BE2C (cell line): ENCODE measurements at regions not wholly inside any gene's neighbourhood (a gene's known extent, or its start where the extent isn't known, plus 50 kb on each side); places are given as distances from the start of the nearest gene placed in this dataset.
A peak's percentile ranks its signal among the peaks of the same experiment; 100 is the strongest.

Experiments
- DNase-seq: peaks from one replicate; pipeline ENCODE4 v3.0.0-alpha.2; 2020
- H3K27me3 ChIP-seq: fragments of 250-450 bp; sonication (Bioruptor Pico); 2 replicates; pipeline ENCODE4 v1.5.1; 2020; ENCODE audit warnings: mild to moderate bottlenecking
- H3K36me3 ChIP-seq: fragments of 250-450 bp; sonication (Bioruptor Pico); 2 replicates; pipeline ENCODE4 v1.5.1; 2020; ENCODE audit warnings: mild to moderate bottlenecking
- H3K4me1 ChIP-seq: fragments of 250-450 bp; sonication (Bioruptor Pico); 2 replicates; pipeline ENCODE4 v1.5.1; 2020
- H3K4me3 ChIP-seq: 2 replicates; pipeline ENCODE4 v1.5.1; 2011; ENCODE audit warnings: low read depth, low read length
- H3K9me3 ChIP-seq: fragments of 250-450 bp; sonication (Bioruptor Pico); 2 replicates; pipeline ENCODE4 v1.5.1; 2020
- TF ChIP-seq, protein P1 (sequence below): IDR thresholded peaks from 2 replicates; pipeline ENCODE4 v1.5.1; 2012; ENCODE audit warnings: mild to moderate bottlenecking, low read depth, low read length

DNA sequence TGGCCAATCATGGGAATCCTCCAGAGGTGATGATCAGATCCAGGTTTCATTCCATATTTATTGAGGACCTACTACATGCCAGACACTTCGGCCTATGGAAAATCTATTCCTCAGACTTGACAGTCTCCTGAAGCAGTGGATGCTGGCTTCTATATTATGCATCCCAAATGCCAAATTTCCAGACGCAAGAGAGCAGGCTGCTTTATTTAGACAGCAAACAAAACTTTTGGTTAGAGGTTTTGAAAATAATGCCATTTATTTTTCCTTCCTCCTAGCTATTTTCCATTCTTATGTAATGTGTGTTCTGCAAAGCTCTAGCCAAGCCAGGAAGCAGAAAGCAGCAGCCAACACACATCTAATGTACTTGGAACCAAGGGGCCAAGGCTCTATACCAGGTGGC, 330.8 kb downstream of the GPAM start:
- no peak overlapping the region for H3K4me3 ChIP-seq
- TF ChIP-seq, protein P1, sequence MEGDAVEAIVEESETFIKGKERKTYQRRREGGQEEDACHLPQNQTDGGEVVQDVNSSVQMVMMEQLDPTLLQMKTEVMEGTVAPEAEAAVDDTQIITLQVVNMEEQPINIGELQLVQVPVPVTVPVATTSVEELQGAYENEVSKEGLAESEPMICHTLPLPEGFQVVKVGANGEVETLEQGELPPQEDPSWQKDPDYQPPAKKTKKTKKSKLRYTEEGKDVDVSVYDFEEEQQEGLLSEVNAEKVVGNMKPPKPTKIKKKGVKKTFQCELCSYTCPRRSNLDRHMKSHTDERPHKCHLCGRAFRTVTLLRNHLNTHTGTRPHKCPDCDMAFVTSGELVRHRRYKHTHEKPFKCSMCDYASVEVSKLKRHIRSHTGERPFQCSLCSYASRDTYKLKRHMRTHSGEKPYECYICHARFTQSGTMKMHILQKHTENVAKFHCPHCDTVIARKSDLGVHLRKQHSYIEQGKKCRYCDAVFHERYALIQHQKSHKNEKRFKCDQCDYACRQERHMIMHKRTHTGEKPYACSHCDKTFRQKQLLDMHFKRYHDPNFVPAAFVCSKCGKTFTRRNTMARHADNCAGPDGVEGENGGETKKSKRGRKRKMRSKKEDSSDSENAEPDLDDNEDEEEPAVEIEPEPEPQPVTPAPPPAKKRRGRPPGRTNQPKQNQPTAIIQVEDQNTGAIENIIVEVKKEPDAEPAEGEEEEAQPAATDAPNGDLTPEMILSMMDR, result no peak

DNA sequence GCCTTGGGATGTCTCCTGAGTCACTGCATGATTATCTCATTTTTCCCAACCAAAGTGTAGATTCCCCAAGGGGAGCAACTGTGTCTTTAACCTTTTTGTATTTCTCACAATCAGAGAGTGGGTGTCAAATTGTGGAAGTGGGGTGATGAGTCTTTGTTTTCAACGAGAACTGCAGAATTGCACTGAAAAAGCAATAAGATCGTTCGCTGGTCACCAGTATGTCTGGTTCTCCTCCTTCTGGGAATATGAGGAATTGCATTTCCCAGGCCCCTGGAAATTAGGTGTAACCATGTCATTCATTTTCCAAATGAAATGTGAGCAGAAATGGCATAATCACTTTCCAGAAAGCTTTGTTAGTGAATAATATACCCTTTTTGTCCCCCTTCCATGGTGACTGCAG, 326.9 kb downstream of the GPAM start:
- DNase-seq, result no peak
- no peaks in the 10 kb centered on the region; the same call in 1 of the 2 replicates for H3K9me3 ChIP-seq
- TF ChIP-seq, protein P1, result peak; percentile 57
- H3K4me3 ChIP-seq, result no peak overlapping the region
- H3K4me1 ChIP-seq, result no peaks in the 10 kb centered on the region
- no peaks in the 10 kb centered on the region for H3K36me3 ChIP-seq
- H3K27me3 ChIP-seq, result no peaks in the 10 kb centered on the region

More for the DNA sequence above, 330.8 kb downstream of the GPAM start:
- no peaks in the 10 kb centered on the region for H3K27me3 ChIP-seq
- DNase-seq, result no peak
- no peaks in the 10 kb centered on the region for H3K36me3 ChIP-seq
- H3K9me3 ChIP-seq, result no peaks in the 10 kb centered on the region; the same call in 1 of the 2 replicates
- H3K4me1 ChIP-seq, result no peaks in the 10 kb centered on the region

DNA sequence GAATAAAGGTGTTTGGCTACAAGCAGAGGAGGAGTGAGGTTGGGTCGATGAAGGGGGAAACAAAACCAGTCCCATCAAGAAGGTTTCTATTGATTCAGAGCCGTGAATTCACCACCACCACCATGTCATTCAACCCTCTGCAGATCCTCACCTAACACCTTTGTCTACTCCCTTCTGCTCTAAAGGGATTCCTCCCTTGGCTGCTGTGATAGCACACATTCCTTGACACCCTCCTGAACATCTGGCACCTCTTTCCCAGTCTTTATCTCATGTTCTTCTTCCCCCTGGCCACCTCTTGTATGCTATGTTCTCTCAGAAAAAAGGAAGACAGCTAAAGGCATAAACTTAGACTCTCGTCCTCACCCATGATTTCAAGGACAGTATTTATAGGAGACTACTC, 318.0 kb downstream of the GPAM start:
- no peaks in the 10 kb centered on the region for H3K36me3 ChIP-seq
- no peak overlapping the region for H3K4me3 ChIP-seq
- DNase-seq, result no peak
- H3K9me3 ChIP-seq, result no peaks in the 10 kb centered on the region
- H3K27me3 ChIP-seq, result no peaks in the 10 kb centered on the region
- TF ChIP-seq, protein P1, result no peak
- no peaks in the 10 kb centered on the region for H3K4me1 ChIP-seq

DNA sequence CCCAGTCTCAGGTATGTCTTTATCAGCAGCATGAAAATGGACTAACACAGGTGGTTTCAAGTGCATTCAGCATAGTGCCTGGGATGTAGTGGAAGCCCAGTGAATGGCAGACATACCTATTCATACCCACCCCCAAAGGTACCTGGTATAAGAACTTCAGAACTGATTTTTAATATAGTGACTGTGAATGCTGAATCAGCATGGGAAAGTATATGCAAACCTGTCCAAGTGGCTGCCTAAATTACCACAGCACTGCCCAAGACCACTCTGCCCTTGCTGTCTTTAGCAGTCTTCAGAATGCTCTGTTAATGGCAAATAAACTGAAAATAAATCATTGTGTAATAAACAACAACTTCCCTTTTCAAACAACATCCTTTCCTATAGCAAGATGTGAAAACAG, 312.1 kb downstream of the GPAM start:
- no peaks in the 10 kb centered on the region for H3K9me3 ChIP-seq
- no peaks in the 10 kb centered on the region for H3K27me3 ChIP-seq

DNA sequence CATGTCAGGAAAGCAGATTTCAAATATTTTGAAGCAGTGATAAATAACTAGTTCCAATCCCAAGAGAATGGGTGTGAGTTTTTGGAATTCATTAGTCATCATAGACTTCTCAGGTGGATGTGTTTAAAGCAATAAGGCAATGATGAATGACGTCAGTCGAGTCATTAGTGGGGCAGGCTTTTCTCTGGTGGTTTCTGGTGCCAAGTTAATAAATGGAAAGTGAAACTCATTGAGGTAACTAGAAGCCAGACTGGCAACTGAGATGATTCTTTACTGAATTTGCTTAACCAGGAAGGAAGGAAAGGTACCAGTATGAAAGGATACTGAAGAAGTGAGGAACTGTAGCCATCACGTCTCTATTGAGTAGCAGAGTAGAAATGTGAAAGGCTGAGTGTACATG, 311.0 kb downstream of the GPAM start:
- H3K36me3 ChIP-seq, result no peaks in the 10 kb centered on the region
- peaks cover 7% of the 10 kb centered on the region; the same call in 1 of the 2 replicates for H3K4me1 ChIP-seq
- TF ChIP-seq, protein P1, result no peak
- no peak for DNase-seq
- H3K9me3 ChIP-seq, result no peaks in the 10 kb centered on the region
- no peaks in the 10 kb centered on the region for H3K27me3 ChIP-seq
- H3K4me3 ChIP-seq, result no peak overlapping the region

More for the DNA sequence above, 312.1 kb downstream of the GPAM start:
- H3K4me3 ChIP-seq, result no peak overlapping the region
- H3K4me1 ChIP-seq, result peaks cover 7% of the 10 kb centered on the region; the same call in 1 of the 2 replicates
- no peaks in the 10 kb centered on the region for H3K36me3 ChIP-seq
- DNase-seq, result no peak
- TF ChIP-seq, protein P1, result no peak

DNA sequence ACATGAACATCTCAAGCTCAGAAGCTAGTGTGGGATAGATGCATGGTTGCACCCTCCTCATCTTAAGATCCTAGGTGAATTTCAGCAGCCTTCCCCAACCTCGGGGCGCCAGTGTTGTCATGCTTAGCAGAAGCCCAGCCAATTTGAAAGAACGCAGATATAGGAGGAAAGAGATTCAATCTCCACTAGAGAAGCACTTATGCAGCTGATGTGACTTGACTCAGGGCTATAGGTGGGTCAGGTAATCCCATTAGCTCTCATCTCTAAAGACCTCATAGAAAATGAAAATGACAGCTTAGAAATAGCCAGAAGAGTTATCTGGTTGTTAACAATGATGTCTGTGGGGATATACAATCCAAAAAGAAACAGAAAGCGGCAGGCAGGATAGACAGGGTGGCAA, 310.5 kb downstream of the GPAM start:
- no peaks in the 10 kb centered on the region for H3K36me3 ChIP-seq
- no peaks in the 10 kb centered on the region for H3K27me3 ChIP-seq
- H3K4me3 ChIP-seq, result no peak overlapping the region
- peaks cover 7% of the 10 kb centered on the region; the same call in 1 of the 2 replicates for H3K4me1 ChIP-seq
- no peaks in the 10 kb centered on the region for H3K9me3 ChIP-seq
- DNase-seq, result no peak
- TF ChIP-seq, protein P1, result no peak
